Cardiac muscle cell (in vitro differentiated cells and primary cell): ENCODE measurements at regions not wholly inside any gene's neighbourhood (a gene's known extent, or its start where the extent isn't known, plus 50 kb on each side); places are given as distances from the start of the nearest gene placed in this dataset.
A peak's percentile ranks its signal among the peaks of the same experiment; 100 is the strongest.

Experiments used
- DNase-seq, 2 donors: peaks; one replicate each; pipeline versions ENCODE4 v3.0.0 to v3.0.0-alpha.2; 2010 to 2017; ENCODE audit warnings: low read depth in 1 of 2, low spot score in 1 of 2
- H3K27ac ChIP-seq: fragments of 200-600 bp; sonication (generic); 2 replicates; pipeline ENCODE4 v1.5.1; 2016
- H3K27me3 ChIP-seq: fragments of 200-600 bp; sonication (generic); 2 replicates; pipeline ENCODE4 v1.6.0; 2016; ENCODE audit warnings: control low read depth
- H3K36me3 ChIP-seq: fragments of 200-600 bp; sonication (generic); 2 replicates; pipeline ENCODE4 v1.5.1; 2016; ENCODE audit warnings: control low read depth
- H3K4me1 ChIP-seq: fragments of 200-600 bp; sonication (generic); 2 replicates; pipeline ENCODE4 v1.8.1; 2017; ENCODE audit warnings: low read depth, mild to moderate bottlenecking, mixed run types
- H3K4me3 ChIP-seq: fragments of 200-600 bp; sonication (generic); 2 replicates; pipeline ENCODE4 v1.5.1; 2016; ENCODE audit warnings: mild to moderate bottlenecking
- H3K9me3 ChIP-seq: fragments of 200-600 bp; sonication (generic); 2 replicates; pipeline ENCODE4 v1.5.1; 2017; ENCODE audit warnings: low read depth, mild to moderate bottlenecking, control low read depth
- CTCF ChIP-seq: IDR thresholded peaks from 2 replicates; pipeline ENCODE4 v1.5.1; 2012; ENCODE audit warnings: low read depth, mild to moderate bottlenecking, low read length

- Histone ChIP-seq H3K27me3 (peaks cover 3% of the 10 kb centered on the region), H3K9me3 (no peaks in the 10 kb centered on the region), H3K4me3 (no peak overlapping the region), H3K36me3 (no peaks in the 10 kb centered on the region), H3K27ac (no peak overlapping the region), H3K4me1 (no peaks in the 10 kb centered on the region)
- DNase-seq: peak in 1 of 2 donors; percentile 29
- no peak for TF ChIP-seq CTCF
Measured at GRCh38 chr15:77709135-77709886, 76.6 kb upstream of the LINGO1 start.

- DNase-seq: no peak
- H3K9me3 ChIP-seq: no peaks in the 10 kb centered on the region
- H3K4me3 ChIP-seq: no peak overlapping the region
- H3K36me3 ChIP-seq: no peaks in the 10 kb centered on the region
- no peak for TF ChIP-seq CTCF
- peaks cover 3% of the 10 kb centered on the region for H3K27me3 ChIP-seq
- no peak overlapping the region for H3K27ac ChIP-seq
- no peaks in the 10 kb centered on the region for H3K4me1 ChIP-seq
Measured at GRCh38 chr15:77706482-77707244, 74.0 kb upstream of the LINGO1 start.

GRCh38 chr15:77702211-77702957 lies 69.7 kb upstream of the LINGO1 start:
- TF ChIP-seq CTCF: no peak
- peak; percentile 49 to 89 for DNase-seq

GRCh38 chr15:77698481-77698880 lies 65.8 kb upstream of the LINGO1 start:
- Histone ChIP-seq H3K27ac (no peak overlapping the region), H3K4me1 (no peaks in the 10 kb centered on the region), H3K4me3 (no peak overlapping the region), H3K27me3 (no peaks in the 10 kb centered on the region), H3K36me3 (no peaks in the 10 kb centered on the region), H3K9me3 (no peaks in the 10 kb centered on the region)
- TF ChIP-seq CTCF: no peak
- DNase-seq: no peak

More at GRCh38 chr15:77702211-77702957, 69.7 kb upstream of the LINGO1 start:
- H3K27me3 ChIP-seq: peaks cover 3% of the 10 kb centered on the region
- H3K9me3 ChIP-seq: no peaks in the 10 kb centered on the region
- no peak overlapping the region for H3K27ac ChIP-seq
- H3K4me1 ChIP-seq: no peaks in the 10 kb centered on the region
- no peak overlapping the region for H3K4me3 ChIP-seq
- H3K36me3 ChIP-seq: no peaks in the 10 kb centered on the region

GRCh38 chr15:77697893-77698292 lies 65.2 kb upstream of the LINGO1 start:
- TF ChIP-seq CTCF: no peak
- H3K9me3 ChIP-seq: no peaks in the 10 kb centered on the region

More at GRCh38 chr15:77697893-77698292, 65.2 kb upstream of the LINGO1 start:
- DNase-seq: no peak
- H3K36me3 ChIP-seq: no peaks in the 10 kb centered on the region
- no peaks in the 10 kb centered on the region for H3K27me3 ChIP-seq
- H3K4me3 ChIP-seq: no peak overlapping the region
- H3K4me1 ChIP-seq: no peaks in the 10 kb centered on the region
- H3K27ac ChIP-seq: no peak overlapping the region
